CD14-positive monocyte (primary cell): ENCODE measurements at regions not wholly inside any gene's neighbourhood (a gene's known extent, or its start where the extent isn't known, plus 50 kb on each side); places are given as distances from the start of the nearest gene placed in this dataset.

Experiments
- DNase-seq, 3 donors: peaks; one replicate each; pipeline ENCODE4 v3.0.0-alpha.2; 2011 to 2022
- H2AFZ ChIP-seq: 2 replicates; pipeline ENCODE4 v1.6.0; 2012; ENCODE audit warnings: mild to moderate bottlenecking, low read depth, low read length, inconsistent platforms; ENCODE audit not compliant: insufficient read depth, poor library complexity, severe bottlenecking
- H3K27ac ChIP-seq, 2 donors: 1 replicate in 1 of 2; 2 replicates in 1 of 2; pipeline ENCODE4 v1.5.1; 2012 to 2013; ENCODE audit warnings: low read length in 2 of 2, control low read depth in 1 of 2, inconsistent platforms in 1 of 2, low read depth in 1 of 2, mild to moderate bottlenecking in 1 of 2
- H3K27me3 ChIP-seq, 2 donors: one replicate each; pipeline versions ENCODE4 v1.6.0 to v1.6.1; 2011 to 2013; ENCODE audit warnings: low read length in 2 of 2; ENCODE audit not compliant: control insufficient read depth in 2 of 2, insufficient read depth in 2 of 2
- H3K36me3 ChIP-seq, 2 donors: replicated peaks in 1 of 2; 1 replicate in 1 of 2; 2 replicates in 1 of 2; pipeline versions ENCODE4 v1.5.1 to v1.6.1; 2012 to 2013; ENCODE audit warnings: low read length in 2 of 2, control low read depth in 1 of 2, inconsistent platforms in 1 of 2, mild to moderate bottlenecking in 1 of 2; ENCODE audit not compliant: insufficient read depth in 2 of 2, control insufficient read depth in 1 of 2
- H3K4me1 ChIP-seq, 2 donors: 1 replicate in 1 of 2; 2 replicates in 1 of 2; pipeline versions ENCODE4 v1.5.1 to v1.6.1; 2012 to 2013; ENCODE audit warnings: low read length in 2 of 2, control low read depth in 1 of 2, inconsistent platforms in 1 of 2, mild to moderate bottlenecking in 1 of 2, moderate library complexity in 1 of 2; ENCODE audit not compliant: insufficient read depth in 2 of 2, control insufficient read depth in 1 of 2
- H3K4me2 ChIP-seq: replicated peaks from 2 replicates; pipeline ENCODE3; 2012; ENCODE audit warnings: low read length, moderate library complexity, mild to moderate bottlenecking; ENCODE audit not compliant: poor library complexity, severe bottlenecking; ENCODE audit errors: extremely low read depth
- H3K4me3 ChIP-seq, 3 experiments: fragments of 200-600 bp in 1 of 3; sonication (generic) in 1 of 3; replicated peaks in 1 of 3; 1 replicate in 2 of 3; 2 replicates in 1 of 3; pipeline ENCODE4 v1.5.1; 2011 to 2013; ENCODE audit warnings: low read length in 3 of 3, mild to moderate bottlenecking in 3 of 3, control low read depth in 2 of 3, low read depth in 2 of 3, inconsistent platforms in 1 of 3, moderate library complexity in 1 of 3
- H3K79me2 ChIP-seq: 2 replicates; pipeline ENCODE4 v1.6.0; 2012; ENCODE audit warnings: mild to moderate bottlenecking, control low read depth, inconsistent platforms, low read length, moderate library complexity; ENCODE audit not compliant: insufficient read depth
- H3K9ac ChIP-seq: 2 replicates; pipeline ENCODE4 v1.6.0; 2017; ENCODE audit warnings: low read length, mild to moderate bottlenecking; ENCODE audit not compliant: insufficient read depth, poor library complexity, severe bottlenecking
- H3K9me3 ChIP-seq, 2 donors: replicated peaks in 1 of 2; 1 replicate in 1 of 2; 2 replicates in 1 of 2; pipeline versions ENCODE4 v1.5.1 to v1.6.1; 2012 to 2013; ENCODE audit warnings: low read length in 2 of 2, control low read depth in 1 of 2; ENCODE audit not compliant: control insufficient read depth in 1 of 2, insufficient read depth in 1 of 2
- H4K20me1 ChIP-seq: 2 replicates; pipeline ENCODE4 v1.6.0; 2012; ENCODE audit warnings: mild to moderate bottlenecking, low read length, control low read depth, moderate library complexity; ENCODE audit not compliant: insufficient read depth
- H3K27ac Mint-ChIP-seq, 7 donors: one replicate each; pipeline ENCODE4 v1.8.0; 2020; ENCODE audit warnings: mild to moderate bottlenecking in 7 of 7, mixed read lengths in 7 of 7, moderate library complexity in 6 of 7, inconsistent platforms in 2 of 7
- H3K27me3 Mint-ChIP-seq, 3 donors: one replicate each; pipeline ENCODE4 v1.8.0; 2021 to 2022; ENCODE audit warnings: low read depth in 3 of 3, mild to moderate bottlenecking in 3 of 3, mixed read lengths in 3 of 3, moderate library complexity in 3 of 3, inconsistent platforms in 1 of 3
- H3K36me3 Mint-ChIP-seq, 2 donors: one replicate each; pipeline ENCODE4 v1.8.0; 2020; ENCODE audit warnings: mixed read lengths in 2 of 2, inconsistent platforms in 1 of 2, mild to moderate bottlenecking in 1 of 2
- H3K4me1 Mint-ChIP-seq: one replicate; pipeline ENCODE4 v1.8.0; 2020; ENCODE audit warnings: mild to moderate bottlenecking, mixed read lengths
- H3K4me3 Mint-ChIP-seq, 2 donors: one replicate each; pipeline ENCODE4 v1.8.0; 2020; ENCODE audit warnings: mild to moderate bottlenecking in 2 of 2, mixed read lengths in 2 of 2, moderate library complexity in 1 of 2
- H3K9me3 Mint-ChIP-seq, 7 donors: one replicate each; pipeline ENCODE4 v1.8.0; 2020 to 2022; ENCODE audit warnings: mixed read lengths in 7 of 7, mild to moderate bottlenecking in 6 of 7, moderate library complexity in 6 of 7, inconsistent platforms in 2 of 7
- CTCF ChIP-seq: fragments of 200-600 bp; IDR thresholded peaks from one replicate; pipeline ENCODE4 v1.8.0; 2022; ENCODE audit warnings: antibody characterized with exemption, mild to moderate bottlenecking
- WGBS: methylation state at CpG from one replicate; pipeline ENCODE4 v1.1.5; 2013; ENCODE audit warnings: missing lambda C conversion rate; ENCODE audit not compliant: insufficient coverage; 5-methylcytosine and 5-hydroxymethylcytosine counted together
- intact Hi-C, 2 donors: fragments of 100-400 bp; cut with micrococcal nuclease; formaldehyde crosslinking; loops; one replicate each; pipeline versions ENCODE4 v1.15.0 to v1.15.1; 2023

- Histone ChIP-seq H3K4me2 (no peak overlapping the region), H3K27me3 (no peaks in the 10 kb centered on the region), H3K9me3 (no peaks in the 10 kb centered on the region), H3K79me2 (no peaks in the 10 kb centered on the region), H4K20me1 (no peaks in the 10 kb centered on the region), H2AFZ (no peak overlapping the region), H3K4me1 (no peaks in the 10 kb centered on the region), H3K9ac (no peak overlapping the region), H3K27ac (no peak overlapping the region), H3K4me3 (no peak overlapping the region), H3K36me3 (no peaks in the 10 kb centered on the region)
- Mint-ChIP-seq H3K27me3 (peaks cover 0 to 2% (median 0%) of the 10 kb centered on the region in 3 donors), H3K4me1 (no peaks in the 10 kb centered on the region), H3K4me3 (no peak overlapping the region), H3K9me3 (peaks cover 0 to 10% (median 0%) of the 10 kb centered on the region in 7 donors), H3K36me3 (no peaks in the 10 kb centered on the region), H3K27ac (no peak overlapping the region)
- intact Hi-C loops: no loop called here
- no peak for TF ChIP-seq CTCF
- no peak for DNase-seq
- WGBS: no CpG with 5 or more reads among the region's 1 CpG
Observed at GRCh38 chr9:75699625-75700251, 190.7 kb upstream of the PCSK5 start.

- H3K79me2 ChIP-seq: no peaks in the 10 kb centered on the region
- H4K20me1 ChIP-seq: no peaks in the 10 kb centered on the region
- DNase-seq: no peak
- Mint-ChIP-seq H3K4me1 (no peaks in the 10 kb centered on the region), H3K36me3 (no peaks in the 10 kb centered on the region), H3K4me3 (no peak overlapping the region), H3K27me3 (peaks cover 0 to 2% (median 0%) of the 10 kb centered on the region in 3 donors), H3K27ac (no peak overlapping the region), H3K9me3 (peaks cover 0 to 10% (median under 1%) of the 10 kb centered on the region in 7 donors)
- no peak overlapping the region for H3K27ac ChIP-seq
- H3K9me3 ChIP-seq: no peaks in the 10 kb centered on the region
- TF ChIP-seq CTCF: no peak
- H3K9ac ChIP-seq: no peak overlapping the region
- H3K4me1 ChIP-seq: no peaks in the 10 kb centered on the region
- no CpG with 5 or more reads among the region's 1 CpG for WGBS
- no peak overlapping the region for H3K4me2 ChIP-seq
- H2AFZ ChIP-seq: no peak overlapping the region
- no peak overlapping the region for H3K4me3 ChIP-seq
- H3K36me3 ChIP-seq: no peaks in the 10 kb centered on the region
- H3K27me3 ChIP-seq: no peaks in the 10 kb centered on the region
- intact Hi-C loops: no loop called here
Observed at GRCh38 chr9:75700252-75700640, 190.2 kb upstream of the PCSK5 start.
